WTC11 (cell line): ENCODE measurements at regions not wholly inside any gene's neighbourhood (a gene's known extent, or its start where the extent isn't known, plus 50 kb on each side); places are given as distances from the start of the nearest gene placed in this dataset.

Source experiments
- TF ChIP-seq, protein P1 (sequence below): fragments of 200-600 bp; IDR thresholded peaks from 2 replicates; pipeline ENCODE4 v1.8.0; 2022; ENCODE audit warnings: antibody characterized with exemption
- TF ChIP-seq, protein P2 (sequence below): sonication (generic); formaldehyde crosslinking; IDR thresholded peaks from 2 replicates; pipeline ENCODE4 v1.8.1; 2022; ENCODE audit warnings: low read depth, mild to moderate bottlenecking, moderate library complexity, missing genetic modification reagents, borderline replicate concordance

DNA sequence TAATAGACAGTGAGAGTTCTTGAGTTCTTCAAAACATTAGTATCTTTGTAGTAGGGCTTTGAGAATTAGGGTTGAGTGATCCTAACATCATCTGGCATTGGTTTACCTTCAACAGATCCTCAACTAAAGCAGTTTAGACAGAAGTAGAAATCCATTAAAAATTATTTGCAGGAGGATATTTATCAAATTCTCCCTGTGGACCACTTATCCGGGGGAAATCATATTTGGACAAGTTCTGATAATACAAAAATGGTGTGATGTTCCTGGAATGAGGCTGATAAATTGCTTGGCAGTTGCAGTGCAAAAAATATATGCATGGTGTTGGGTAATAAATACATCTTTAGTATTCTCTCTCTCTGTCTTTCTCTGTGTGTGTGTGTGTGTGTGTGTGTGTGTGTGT is 115.1 kb upstream of the CHODL start:
- TF ChIP-seq, protein P1, sequence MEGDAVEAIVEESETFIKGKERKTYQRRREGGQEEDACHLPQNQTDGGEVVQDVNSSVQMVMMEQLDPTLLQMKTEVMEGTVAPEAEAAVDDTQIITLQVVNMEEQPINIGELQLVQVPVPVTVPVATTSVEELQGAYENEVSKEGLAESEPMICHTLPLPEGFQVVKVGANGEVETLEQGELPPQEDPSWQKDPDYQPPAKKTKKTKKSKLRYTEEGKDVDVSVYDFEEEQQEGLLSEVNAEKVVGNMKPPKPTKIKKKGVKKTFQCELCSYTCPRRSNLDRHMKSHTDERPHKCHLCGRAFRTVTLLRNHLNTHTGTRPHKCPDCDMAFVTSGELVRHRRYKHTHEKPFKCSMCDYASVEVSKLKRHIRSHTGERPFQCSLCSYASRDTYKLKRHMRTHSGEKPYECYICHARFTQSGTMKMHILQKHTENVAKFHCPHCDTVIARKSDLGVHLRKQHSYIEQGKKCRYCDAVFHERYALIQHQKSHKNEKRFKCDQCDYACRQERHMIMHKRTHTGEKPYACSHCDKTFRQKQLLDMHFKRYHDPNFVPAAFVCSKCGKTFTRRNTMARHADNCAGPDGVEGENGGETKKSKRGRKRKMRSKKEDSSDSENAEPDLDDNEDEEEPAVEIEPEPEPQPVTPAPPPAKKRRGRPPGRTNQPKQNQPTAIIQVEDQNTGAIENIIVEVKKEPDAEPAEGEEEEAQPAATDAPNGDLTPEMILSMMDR = no peak
- TF ChIP-seq, protein P2, sequence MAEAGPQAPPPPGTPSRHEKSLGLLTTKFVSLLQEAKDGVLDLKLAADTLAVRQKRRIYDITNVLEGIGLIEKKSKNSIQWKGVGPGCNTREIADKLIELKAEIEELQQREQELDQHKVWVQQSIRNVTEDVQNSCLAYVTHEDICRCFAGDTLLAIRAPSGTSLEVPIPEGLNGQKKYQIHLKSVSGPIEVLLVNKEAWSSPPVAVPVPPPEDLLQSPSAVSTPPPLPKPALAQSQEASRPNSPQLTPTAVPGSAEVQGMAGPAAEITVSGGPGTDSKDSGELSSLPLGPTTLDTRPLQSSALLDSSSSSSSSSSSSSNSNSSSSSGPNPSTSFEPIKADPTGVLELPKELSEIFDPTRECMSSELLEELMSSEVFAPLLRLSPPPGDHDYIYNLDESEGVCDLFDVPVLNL (CRISPR knock-in tag) = no peak
